Lower lobe of right lung (tissue), 2 donors: ENCODE measurements at regions not wholly inside any gene's neighbourhood (a gene's known extent, or its start where the extent isn't known, plus 50 kb on each side); places are given as distances from the start of the nearest gene placed in this dataset.
"Not testable (repeated sequence)": the region's sequence is repeated elsewhere in the genome, so short reads cannot be mapped to it uniquely, and the experiment has no call there.

Experiments
- ATAC-seq, 2 donors: fragments of 200-7000 bp; cut with Tn5 transposase; one replicate each; pipeline ENCODE4 v1.9.1; 2020 to 2022; ENCODE audit warnings: mild to moderate bottlenecking in 2 of 2, moderate library complexity in 2 of 2
- DNase-seq: peaks from one replicate; pipeline ENCODE4 v3.0.0-alpha.2; 2020
- H3K27ac ChIP-seq: fragments of 200-600 bp; one replicate; pipeline ENCODE4 v1.8.0; 2022
- H3K27me3 ChIP-seq: fragments of 200-600 bp; one replicate; pipeline ENCODE4 v1.8.0; 2022; ENCODE audit warnings: low read depth
- H3K36me3 ChIP-seq: fragments of 200-600 bp; one replicate; pipeline ENCODE4 v1.8.0; 2022; ENCODE audit warnings: mild to moderate bottlenecking
- H3K4me1 ChIP-seq: fragments of 200-600 bp; one replicate; pipeline ENCODE4 v1.8.0; 2022
- H3K4me3 ChIP-seq: fragments of 200-600 bp; one replicate; pipeline ENCODE4 v1.8.0; 2022; ENCODE audit warnings: mild to moderate bottlenecking
- H3K9me3 ChIP-seq: fragments of 200-600 bp; one replicate; pipeline ENCODE4 v1.8.0; 2022
- CTCF ChIP-seq: fragments of 200-600 bp; IDR thresholded peaks from one replicate; pipeline ENCODE4 v1.8.0; 2022; ENCODE audit warnings: antibody characterized with exemption, mild to moderate bottlenecking
- intact Hi-C: fragments of 100-400 bp; cut with DNase I; formaldehyde crosslinking; loops from one replicate; pipeline ENCODE4 v1.11.0; 2022
- donor health status: DM: no; HTN: yes; CAD: no; lungs with severe emphysema.

GRCh38 chr1:105072446-105072845 lies 1322.7 kb downstream of the AMY1C start:
- H3K4me1 ChIP-seq = no peaks in the 10 kb centered on the region
- intact Hi-C loops = no loop called here
- H3K9me3 ChIP-seq = no peaks in the 10 kb centered on the region
- no peak overlapping the region for H3K27ac ChIP-seq
- no peak for TF ChIP-seq CTCF
- H3K27me3 ChIP-seq = no peaks in the 10 kb centered on the region
- no peaks in the 10 kb centered on the region for H3K36me3 ChIP-seq
- H3K4me3 ChIP-seq = no peak overlapping the region
- ATAC-seq (no peak), DNase-seq (no peak)

GRCh38 chr1:105072850-105073249 lies 1323.2 kb downstream of the AMY1C start:
- DNase-seq = no peak
- Histone ChIP-seq H3K27me3 (no peaks in the 10 kb centered on the region), H3K4me1 (no peaks in the 10 kb centered on the region), H3K4me3 (no peak overlapping the region), H3K36me3 (no peaks in the 10 kb centered on the region), H3K27ac (no peak overlapping the region), H3K9me3 (no peaks in the 10 kb centered on the region)
- no peak for TF ChIP-seq CTCF
- intact Hi-C loops = no loop called here
- ATAC-seq = no peak

GRCh38 chr1:105073660-105074059 lies 1324.0 kb downstream of the AMY1C start:
- Histone ChIP-seq H3K27ac (no peak overlapping the region), H3K36me3 (no peaks in the 10 kb centered on the region), H3K4me3 (no peak overlapping the region), H3K9me3 (no peaks in the 10 kb centered on the region), H3K4me1 (no peaks in the 10 kb centered on the region), H3K27me3 (no peaks in the 10 kb centered on the region)
- DNase-seq (no peak), ATAC-seq (no peak)
- intact Hi-C loops = no loop called here
- TF ChIP-seq CTCF = no peak

- no peak for ATAC-seq
- Histone ChIP-seq H3K27me3 (no peaks in the 10 kb centered on the region), H3K9me3 (no peaks in the 10 kb centered on the region), H3K36me3 (no peaks in the 10 kb centered on the region), H3K4me1 (no peaks in the 10 kb centered on the region), H3K27ac (no peak overlapping the region), H3K4me3 (no peak overlapping the region)
- no peak for TF ChIP-seq CTCF
- intact Hi-C loops = no loop called here
- DNase-seq = no peak
Measured at GRCh38 chr1:105083611-105084010, 1333.9 kb downstream of the AMY1C start.

- DNase-seq (no peak), ATAC-seq (no peak)
- no peaks in the 10 kb centered on the region for H3K9me3 ChIP-seq
- no peak overlapping the region for H3K27ac ChIP-seq
- H3K4me3 ChIP-seq = no peak overlapping the region
- H3K4me1 ChIP-seq = no peaks in the 10 kb centered on the region
- intact Hi-C loops = no loop called here
- no peaks in the 10 kb centered on the region for H3K27me3 ChIP-seq
- H3K36me3 ChIP-seq = no peaks in the 10 kb centered on the region
- no peak for TF ChIP-seq CTCF
Measured at GRCh38 chr1:105087506-105087905, 1337.8 kb downstream of the AMY1C start.

- no peak for ATAC-seq
Measured at GRCh38 chr1:105088166-105088565, 1338.5 kb downstream of the AMY1C start.

GRCh38 chr1:105093893-105094292 lies 1344.2 kb downstream of the AMY1C start:
- H3K36me3 ChIP-seq, DNase-seq, ATAC-seq, intact Hi-C loops, H3K27me3 ChIP-seq, H3K27ac ChIP-seq, H3K4me1 ChIP-seq, H3K4me3 ChIP-seq, H3K9me3 ChIP-seq: not testable (repeated sequence)

More at GRCh38 chr1:105088166-105088565, 1338.5 kb downstream of the AMY1C start:
- DNase-seq = no peak
- no peak overlapping the region for H3K27ac ChIP-seq
- H3K4me1 ChIP-seq = no peaks in the 10 kb centered on the region
- TF ChIP-seq CTCF = no peak
- intact Hi-C loops = no loop called here
- no peaks in the 10 kb centered on the region for H3K36me3 ChIP-seq
- H3K27me3 ChIP-seq = no peaks in the 10 kb centered on the region
- no peak overlapping the region for H3K4me3 ChIP-seq
- H3K9me3 ChIP-seq = no peaks in the 10 kb centered on the region
